Kasumi-1 (cell line): ENCODE measurements at regions not wholly inside any gene's neighbourhood (a gene's known extent, or its start where the extent isn't known, plus 50 kb on each side); places are given as distances from the start of the nearest gene placed in this dataset.

Source experiments
- DNase-seq, 2 experiments: peaks; one replicate each; lab custom pipeline; 2025; lab: John Stamatoyannopoulos, UW

DNA sequence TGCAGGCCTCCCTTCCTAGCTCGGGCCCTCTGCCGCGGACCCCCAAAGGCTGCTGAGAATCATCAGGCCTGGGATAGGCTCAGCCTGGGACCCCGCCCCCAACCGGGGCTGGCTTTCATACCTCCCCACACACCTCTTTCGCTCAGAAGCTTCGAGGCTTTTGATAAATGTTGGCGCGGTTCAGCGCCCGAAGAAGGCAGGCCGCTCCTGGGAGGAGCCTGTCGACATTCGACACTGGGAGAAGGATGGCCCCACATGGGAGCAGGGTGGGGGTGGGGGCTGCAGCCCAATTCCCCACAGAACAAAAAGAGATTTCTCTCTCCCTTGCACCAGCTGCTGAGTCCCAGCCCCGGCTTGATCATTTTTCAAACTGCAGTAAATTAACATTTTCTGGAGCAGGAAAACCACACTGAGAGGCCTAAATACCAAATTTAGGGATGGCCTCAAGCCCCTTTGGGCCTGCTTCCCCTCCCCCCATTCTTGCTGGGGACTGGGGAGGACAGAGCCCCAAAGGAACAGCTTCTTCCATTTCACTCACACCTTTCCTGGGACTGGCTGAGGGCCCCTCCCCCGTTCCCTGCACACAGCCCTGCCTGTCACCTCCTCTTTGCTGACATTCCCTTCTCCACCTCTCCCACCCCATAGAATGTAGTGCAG is 112.9 kb upstream of the PJA1 start:
- DNase-seq, result no peak

DNA sequence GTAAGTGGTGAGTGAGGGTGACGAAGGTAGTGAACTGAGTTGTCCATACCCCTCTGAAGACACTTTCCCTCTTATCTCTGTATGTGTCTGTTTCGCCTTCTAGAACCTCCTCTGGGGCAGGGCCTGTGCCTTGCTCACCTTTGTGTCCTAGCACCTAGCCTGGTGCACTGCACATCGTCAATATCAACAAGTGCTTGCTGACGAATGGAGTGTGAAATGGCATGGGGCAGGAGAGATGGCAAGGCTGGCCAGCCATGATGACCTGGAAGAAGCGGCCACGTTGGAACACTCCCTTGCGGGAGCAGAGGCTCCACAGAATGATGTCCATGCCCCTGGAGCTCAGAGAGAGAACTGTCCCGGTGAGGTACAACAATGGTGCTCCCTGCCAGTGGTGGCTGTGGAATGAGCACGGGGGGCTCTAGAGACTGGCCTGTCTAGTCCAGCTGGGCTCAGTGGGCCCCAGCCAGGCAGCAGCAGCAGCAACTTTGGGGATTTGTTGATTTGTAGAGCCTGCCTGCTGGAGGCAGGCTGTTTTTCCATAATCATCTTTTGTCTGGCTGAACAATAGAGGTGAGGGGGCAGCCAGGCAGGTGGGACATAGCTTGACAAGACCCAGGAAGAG is 112.2 kb upstream of the PJA1 start:
- DNase-seq, result no peak

DNA sequence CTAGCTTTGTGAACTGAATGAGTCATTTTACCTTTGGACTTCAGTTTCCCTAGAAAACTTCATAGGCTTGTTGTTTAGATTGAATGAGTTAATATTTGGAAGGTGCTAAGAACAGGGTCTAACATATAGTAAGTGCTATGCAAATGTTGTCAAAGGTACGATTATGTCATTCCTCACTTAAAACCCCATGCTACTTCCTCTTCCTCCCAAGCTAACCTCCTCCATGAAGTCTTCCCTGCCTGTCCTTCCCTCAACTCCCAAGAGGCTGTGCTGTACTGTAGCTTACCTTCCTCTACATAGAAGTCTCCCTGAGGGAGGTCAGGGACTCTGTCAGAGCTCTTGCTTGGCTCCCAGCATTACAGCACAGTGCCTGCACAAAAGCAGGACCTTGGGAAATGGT is 103.4 kb upstream of the PJA1 start:
- no peak for DNase-seq

DNA sequence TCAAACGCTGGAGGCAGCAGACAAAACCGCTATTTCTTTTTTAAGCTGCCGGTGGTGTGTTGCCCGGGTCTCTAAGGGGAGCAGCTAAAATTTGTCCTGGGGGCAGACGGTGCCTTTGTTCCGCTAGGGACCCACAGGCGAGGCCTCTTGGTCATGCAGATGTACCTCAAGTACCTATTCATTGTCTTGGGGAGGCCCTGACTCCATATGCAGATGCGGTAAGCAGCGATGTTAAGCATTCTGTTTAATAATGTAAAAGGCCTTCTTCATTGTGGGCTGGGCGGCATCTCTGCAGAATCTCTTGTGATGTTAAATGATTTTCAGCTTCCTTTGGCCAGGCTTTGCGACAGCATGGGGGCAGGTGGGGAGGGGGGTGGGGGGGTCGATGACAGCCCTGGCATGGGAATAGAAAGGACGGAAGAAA is 98.9 kb upstream of the PJA1 start:
- DNase-seq, result no peak

DNA sequence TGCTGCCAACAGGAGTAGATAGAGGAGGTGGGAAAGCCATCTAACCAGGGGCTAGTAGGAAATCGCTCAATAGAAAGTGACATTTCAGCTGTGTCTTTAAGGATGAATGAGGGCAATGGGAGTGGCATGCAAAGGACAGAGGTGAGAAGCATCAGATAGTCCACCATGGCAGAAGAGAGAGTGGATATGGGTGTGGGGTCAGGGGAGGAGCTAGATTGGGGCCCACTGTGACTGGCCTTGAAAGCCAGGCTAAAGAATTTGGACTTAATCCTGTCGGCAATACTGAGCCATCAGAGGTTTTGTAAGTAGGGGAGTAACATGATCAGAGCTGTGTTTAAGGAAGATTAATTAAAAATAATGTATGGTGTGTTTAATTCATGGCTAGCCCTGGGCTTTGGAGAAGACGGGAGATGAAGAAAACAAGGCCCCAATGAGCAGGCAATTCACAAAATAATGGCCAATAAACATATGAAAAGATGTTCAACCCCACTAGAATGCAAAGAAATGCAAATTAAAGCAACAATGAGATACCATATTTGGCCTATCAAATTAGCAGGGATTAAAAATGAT is 98.1 kb upstream of the PJA1 start:
- no peak for DNase-seq

DNA sequence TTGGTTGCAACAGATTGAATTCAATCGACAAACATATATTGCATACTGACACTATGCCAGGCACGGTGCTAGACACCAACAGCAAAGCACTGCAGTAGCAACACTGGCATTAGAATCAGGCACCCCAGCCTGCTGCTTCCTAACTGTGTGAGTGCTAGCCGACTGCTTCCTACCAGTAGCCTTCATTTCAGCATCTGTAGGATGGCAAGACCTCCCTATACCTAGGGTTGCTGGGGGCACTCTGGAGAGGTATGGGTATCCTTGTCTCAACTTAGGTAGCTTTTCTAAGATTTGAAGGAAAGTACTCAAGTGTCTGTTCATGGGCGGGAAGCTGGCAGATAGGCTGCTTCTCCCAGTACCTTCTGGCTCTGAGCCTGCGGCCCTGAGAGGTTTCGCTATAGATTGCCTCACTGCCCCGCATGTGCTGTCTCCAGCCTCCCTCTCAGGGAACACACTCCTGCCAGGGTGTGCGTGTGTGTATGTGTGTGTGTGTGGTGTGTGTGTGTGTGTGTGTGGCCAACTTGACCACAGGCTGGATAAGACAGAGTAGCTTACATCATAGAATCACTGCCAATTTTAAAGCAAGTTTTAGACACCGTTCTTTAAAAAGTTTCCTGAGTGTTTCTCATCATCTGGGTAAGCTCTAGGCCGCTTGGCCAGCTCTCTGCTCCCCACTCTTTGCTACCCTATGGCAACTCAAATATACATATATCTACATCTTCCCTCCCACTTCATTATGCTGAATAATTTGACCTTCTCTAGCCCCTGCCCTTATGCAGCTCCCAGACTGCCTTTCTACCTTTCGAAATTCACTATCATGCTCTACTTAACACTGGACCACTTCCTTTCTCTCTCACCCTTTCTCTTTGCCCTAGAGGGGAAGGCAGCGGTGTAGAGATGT is 97.0 kb upstream of the PJA1 start:
- DNase-seq, result no peak

DNA sequence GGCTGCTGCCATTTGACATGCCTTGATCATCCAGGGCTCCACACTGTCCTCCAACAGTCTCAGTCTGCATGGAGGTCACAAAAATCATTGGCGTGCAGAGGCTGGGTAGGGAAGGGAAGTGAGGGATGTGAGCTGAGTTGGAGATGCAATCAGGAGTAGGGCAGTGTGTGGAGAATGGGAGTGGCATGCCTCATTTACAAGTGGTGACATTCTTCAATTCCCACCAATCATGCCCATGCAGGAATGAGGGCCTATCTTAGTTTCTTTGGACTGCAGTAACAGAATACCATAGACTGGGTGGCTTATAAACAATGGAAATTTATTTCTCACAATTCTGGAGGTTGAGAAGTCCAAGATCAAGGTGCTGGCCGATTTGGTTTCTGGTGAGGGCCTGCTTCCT is 94.9 kb upstream of the PJA1 start:
- DNase-seq, result no peak

DNA sequence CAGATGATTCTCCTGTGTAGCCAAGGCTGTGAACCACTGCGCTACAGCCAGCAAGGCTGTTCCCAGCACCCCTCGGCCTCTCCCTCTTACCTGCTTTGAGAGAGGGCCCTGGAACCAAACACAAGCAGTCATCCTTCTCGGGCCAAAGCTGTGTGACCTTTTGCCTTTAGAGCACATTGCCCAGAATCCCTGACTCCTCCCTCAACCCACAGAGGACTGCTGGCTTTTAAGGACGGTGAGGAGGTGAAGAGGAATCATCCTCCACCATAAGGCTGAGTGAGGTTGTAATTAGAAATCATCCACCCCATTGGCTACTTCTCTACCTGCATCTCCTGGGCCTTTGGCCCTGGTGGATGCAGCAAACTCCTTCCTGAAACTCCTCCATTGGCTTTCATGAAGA is 93.6 kb upstream of the PJA1 start:
- no peak for DNase-seq

DNA sequence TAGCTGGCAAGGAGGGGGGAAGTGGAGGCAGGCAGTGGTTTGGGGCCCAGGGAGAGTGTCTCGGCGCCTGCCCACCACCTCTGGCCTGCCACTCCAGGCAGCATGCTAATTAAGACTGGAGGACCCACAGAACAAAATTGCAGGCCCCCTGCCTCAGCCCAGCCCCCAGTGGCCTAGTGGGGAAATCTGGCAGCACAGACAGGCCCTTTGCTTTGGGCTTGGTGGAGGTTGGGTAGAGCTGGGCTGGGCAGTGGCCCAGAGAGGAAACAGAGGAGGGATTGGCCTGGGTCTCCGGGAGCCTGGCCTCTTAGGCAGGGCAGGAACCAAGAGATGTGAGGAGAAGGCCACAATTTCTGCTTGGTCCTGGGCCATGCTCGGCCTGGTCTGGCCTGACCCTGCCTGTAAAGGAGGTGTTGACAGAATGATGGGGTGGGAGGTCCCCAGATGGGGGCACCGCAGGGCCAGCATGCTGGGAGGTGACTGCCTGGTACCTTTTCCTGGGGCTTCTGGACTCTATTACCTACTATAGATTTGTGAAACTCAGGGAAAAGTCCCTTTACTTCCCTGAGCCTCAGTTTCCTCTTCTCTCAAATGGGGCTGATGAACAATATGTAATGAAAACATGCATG is 92.4 kb upstream of the PJA1 start:
- no peak for DNase-seq

DNA sequence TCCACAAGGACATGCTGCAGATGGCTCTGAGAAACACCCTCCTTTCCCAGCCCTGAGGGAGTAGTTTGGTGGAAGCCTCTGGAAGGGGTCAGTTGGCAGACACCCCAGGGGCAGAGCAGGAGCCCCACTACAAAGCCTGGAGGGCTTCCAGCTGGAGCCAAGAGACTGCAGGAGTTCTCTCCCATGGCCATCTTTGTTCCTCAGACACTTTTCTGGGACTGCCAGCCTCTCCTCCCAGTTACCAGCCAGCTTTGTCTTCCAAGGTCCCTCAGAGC is 91.0 kb upstream of the PJA1 start:
- no peak for DNase-seq

DNA sequence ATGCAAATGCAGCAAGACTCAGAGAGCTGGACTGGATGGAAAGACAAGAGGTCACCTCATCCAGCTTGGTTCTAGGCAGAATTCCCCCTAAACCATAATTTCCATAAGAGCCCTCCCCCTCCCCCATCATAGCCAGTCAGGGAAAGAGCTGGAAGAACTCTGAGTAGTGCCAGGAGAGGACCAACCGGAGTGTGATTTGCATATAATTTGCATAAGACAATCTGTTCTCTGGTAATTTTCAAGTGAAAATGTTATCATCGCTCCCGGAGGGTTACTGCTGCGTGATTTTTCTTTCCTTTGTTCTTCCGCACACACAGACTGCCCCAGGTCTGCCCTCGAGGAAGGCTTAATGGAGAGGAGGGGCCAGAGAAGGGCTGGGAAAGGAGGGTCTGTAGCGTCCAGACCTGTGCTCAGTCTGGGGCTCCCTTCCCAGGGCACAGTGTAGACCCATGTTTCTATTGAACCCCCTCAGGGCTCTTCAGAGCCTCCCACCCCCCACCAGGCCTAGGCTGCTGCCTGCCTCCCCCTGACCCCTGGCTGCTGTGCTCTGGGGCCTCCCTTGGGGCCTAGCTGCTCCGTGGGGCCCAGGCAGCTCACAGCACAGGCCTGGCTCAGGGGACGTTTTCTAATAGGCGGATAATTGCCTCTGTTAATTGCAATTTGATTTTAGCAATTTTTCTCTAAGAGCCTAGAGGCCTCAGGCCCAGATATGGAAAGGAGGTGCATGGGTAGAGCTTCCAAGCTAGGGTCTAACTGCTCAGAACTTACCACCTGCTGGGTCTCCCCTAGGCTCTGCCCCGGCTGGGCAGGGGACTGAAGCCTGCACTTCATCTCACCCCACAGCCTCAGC is 90.4 kb upstream of the PJA1 start:
- no peak for DNase-seq

DNA sequence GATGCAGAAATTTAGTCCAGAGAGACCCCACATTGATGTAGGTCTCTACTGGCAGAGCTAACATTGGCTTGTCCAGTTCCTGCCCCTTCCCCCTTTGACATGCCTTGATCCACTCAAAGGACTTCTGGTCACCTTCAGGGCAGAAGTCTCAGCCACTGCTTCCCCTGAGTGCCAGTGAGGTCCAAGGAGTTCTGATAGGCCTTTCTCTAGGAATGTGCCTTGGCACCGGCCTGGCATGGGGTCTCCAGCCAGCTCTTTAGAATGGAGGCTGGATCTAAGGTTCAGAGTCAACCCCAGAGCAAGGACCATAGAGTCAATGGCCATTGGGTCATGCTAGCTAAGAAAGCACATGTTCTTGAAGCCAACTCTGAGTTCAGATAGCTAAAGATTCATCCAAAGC is 88.6 kb upstream of the PJA1 start:
- DNase-seq, result no peak

DNA sequence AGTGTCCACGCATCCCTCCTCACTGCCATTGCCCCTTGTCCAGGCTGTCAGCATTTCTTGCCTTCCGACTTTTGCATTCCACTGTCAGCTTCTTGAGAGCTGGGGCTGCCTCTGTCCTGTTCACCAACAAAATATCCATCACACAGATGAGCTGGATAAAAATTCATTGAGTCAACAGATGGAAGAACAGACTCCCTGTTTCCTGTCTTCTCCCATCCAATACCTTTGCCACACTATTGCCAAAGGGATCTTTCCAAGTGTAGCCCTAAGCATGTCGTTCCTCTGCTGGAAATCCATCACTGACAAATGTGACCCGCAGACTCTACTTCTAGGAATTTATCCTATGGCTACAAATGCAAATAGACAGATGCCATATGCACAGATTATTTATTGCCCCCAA is 78.0 kb upstream of the PJA1 start:
- no peak for DNase-seq

DNA sequence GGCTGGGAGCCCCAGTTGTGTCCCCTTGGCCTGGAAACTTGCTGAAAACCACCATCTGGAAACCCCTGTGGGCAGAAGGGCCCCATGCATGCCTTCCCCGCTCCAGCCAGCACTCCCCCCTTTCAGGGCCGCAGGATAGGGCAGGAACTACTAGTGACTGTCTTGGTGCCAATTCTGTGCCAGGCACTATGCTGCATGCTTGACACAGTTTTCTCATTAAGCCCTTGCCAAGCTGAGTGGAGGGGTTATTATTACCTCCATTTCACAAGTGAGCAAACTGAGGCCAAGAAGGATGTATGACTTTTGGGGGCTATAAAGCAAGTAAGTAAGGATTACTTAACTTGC is 73.6 kb upstream of the PJA1 start:
- no peak for DNase-seq

DNA sequence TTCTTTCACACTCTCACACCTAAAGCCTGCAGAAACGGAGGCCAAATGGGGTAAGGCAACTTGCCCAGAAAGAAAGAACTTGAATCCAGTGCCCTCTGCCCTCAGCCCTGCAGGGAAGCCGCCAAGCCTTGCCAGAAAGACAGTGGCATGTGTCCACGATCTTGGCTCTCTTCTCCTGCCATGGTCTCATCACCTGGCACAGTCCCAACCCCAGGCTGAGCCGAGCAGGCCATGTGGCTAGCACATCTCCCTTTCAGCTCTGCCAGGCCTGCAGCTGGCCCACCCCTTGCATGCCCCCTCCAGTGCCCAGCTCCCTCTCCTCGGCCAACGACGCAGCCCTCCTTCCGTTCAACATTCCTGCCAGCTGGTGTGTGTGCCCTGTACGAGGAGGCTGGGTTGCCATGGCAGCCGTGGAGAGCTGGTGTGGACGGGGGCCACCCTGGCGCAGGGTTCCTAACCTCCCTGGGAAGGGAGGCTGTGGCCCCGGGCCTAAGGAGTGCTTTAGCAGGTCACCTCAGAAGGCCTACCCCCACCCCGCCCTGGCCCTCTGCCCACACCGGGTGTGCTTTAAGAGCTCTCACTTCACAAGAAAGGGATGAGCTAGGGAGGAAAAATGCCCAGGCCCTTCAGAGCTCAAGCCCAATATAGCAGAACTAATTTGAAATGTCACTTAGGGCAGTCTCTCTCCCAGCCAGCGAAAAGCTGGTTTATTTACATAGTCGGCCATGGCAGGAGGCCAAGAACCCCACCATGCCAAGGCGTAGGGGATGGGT is 73.0 kb upstream of the PJA1 start:
- DNase-seq, result no peak

DNA sequence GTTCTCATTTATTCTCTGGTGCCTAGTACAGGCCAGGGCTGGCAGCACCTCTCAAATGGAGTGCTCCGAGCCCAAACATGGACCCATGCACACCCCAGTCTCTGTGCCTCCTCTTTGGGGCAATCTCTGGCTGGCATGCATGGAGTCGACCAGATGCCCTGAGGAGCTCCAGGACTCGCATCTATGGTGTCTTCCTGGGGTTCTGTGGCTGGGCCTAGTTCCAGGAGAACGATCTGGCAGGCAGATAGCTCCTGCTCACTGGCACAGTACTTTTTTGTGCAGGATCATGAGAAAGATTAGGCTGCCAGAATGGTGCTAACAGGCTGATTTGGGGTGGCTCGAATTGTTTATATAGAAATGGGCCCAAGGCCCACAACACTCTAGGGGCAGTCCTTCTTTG is 72.0 kb upstream of the PJA1 start:
- DNase-seq, result no peak

DNA sequence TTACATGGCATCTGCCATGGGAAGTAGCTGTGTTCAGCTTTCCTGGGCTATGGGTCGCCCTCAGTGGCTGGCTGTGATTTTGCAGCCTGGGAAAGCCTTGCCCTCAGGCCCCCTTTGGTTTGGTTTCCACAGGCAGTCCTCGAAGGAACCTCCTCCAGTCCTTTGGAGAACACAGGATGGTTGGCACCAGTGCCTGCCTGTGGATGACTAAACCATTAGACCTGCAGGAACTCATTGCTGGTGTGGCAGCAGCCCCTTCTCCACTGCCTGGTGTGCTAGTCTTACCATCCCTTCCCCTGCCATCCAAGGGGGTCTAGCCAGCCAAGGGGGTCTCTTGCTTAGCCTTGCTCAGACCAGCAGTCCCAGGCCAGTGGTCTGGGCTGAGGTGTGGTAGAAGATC is 71.4 kb upstream of the PJA1 start:
- no peak for DNase-seq

DNA sequence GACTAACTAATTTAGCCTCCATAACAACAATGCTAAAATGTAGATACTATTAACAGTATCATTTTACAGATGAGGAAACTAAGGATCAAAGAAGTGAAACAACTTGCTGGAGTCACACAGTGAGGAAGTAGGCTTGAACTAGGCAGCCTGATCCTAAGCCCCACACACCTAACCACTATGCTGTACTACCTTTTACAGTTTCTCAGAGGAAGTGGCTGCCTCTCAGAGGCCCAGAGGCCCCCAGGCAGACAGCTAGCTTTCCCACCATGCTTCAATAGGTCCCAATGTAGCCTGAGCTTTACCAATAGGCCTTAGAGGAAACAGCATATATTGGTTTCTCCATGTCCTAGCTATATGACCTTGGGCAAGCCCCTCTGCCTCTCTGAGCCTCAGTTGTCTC is 69.4 kb upstream of the PJA1 start:
- no peak for DNase-seq

DNA sequence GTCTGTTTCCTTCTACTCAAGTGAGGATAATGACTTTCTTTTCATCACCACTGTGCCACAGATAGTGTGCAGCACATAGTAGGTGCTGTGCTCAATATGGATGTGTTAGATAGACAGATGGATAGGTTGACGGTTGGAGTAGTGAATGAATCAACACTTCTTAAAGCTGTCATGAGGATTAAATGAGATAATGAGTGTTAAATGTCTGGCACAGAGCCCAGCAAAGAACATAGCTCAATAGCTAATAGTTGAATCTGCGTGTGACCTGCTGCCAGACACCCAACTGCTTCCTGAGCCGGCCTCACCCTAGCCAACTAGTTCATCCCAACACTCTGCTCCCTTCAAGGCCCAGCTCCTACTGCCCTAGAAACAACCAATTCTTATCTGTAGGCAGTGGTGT is 67.7 kb upstream of the PJA1 start:
- no peak for DNase-seq

DNA sequence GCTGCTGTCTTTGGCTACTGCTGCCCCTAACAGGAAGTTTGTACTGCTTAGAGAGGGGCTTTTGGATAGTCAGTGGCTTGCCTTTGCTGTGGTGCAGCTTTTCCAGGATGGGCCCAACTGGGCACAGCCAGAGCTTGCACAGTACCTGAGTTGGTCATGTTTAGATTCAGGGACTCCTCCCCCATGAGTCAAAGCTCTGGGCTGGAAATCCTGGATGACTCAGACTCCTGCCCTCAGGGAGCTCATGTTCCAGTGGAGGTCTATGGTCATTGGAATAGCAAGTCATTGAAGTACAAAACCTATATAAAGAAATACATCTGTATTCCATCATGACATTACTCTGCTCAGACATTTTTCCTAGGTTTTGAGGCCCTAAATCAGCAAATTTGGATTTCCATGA is 66.7 kb upstream of the PJA1 start:
- no peak for DNase-seq

DNA sequence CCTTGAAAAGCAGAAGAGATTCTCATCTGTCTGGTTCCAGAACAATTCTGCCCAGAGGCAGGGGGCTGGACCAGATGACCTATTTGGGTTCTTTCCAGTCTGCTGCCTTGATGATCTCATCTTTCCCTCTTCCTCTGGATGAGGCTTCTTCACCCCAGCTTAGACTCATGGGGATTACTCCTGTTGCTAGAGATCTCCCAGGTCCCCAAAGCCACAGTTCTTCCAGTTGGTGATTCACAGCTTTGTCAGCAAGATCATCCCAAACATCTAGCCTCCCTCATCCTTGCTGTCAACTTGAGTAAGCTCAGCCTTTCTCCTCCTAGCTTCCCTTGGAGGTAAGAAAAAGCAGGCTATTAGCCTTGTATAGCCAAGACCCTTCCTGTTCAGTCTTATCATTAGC is 64.2 kb upstream of the PJA1 start:
- DNase-seq, result no peak
